DMS114 treated with DMSO at 0.1 percent for 48 hours (cell line): ENCODE measurements at regions not wholly inside any gene's neighbourhood (a gene's known extent, or its start where the extent isn't known, plus 50 kb on each side); places are given as distances from the start of the nearest gene placed in this dataset.

Source experiments
- DNase-seq: peaks from one replicate; lab custom pipeline; 2025; ENCODE audit not compliant: unreplicated experiment; lab: John Stamatoyannopoulos, UW

DNA sequence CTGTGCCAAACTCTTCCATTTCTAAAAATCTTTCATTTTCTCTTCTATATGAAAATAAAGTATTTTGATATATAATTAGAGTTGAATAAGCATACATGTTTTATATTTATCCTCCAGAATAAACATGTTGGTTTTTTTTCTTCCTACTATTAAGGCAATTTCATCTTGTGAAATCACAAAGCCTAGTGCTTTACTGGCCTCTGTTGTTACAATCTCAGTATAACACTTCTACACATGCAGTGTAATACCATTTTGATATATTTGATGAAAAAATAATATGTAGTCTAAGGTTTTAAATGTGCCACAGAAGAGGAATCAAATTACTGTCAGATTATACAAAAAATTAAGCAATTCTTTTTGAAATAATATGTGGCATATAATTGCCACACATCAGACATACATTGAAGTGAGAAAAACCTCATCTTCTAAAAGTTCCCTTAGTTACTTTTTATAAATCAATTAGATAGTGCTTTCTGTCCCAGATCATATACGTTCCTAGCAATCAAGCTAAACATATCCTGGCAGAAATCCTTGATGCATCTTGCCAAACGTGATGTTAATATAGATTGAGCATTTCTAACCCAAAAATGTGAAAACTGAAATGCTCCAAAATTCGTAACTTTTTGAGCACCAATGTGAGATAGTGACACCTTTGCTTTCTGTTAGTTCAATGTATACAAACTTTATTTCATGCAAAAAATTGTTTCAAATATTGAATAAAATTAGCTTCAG, 225.1 kb upstream of the MANEA start:
- no peak for DNase-seq

DNA sequence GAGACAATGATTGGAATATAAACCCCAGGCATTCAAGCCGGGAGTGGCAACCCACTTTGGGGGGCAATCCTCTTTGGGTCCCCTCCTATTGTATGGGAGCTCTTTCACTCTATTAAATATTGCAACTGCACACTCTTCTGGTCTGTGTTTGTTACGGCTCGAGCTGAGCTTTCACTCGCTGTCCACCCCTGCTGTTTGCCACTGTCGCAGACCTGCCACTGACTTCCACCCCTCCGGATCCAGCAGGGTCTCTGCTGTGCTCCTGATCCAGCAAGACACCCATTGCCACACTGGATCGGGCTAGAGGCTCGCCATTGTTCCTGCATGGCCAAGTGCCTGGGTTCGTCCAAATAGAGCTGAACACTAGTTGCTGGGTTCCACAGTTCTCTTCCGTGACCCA, 222.8 kb upstream of the MANEA start:
- DNase-seq = no peak

GRCh38 chr6:95357380-95358020, 219.8 kb upstream of the MANEA start:
- no peak for DNase-seq

DNA sequence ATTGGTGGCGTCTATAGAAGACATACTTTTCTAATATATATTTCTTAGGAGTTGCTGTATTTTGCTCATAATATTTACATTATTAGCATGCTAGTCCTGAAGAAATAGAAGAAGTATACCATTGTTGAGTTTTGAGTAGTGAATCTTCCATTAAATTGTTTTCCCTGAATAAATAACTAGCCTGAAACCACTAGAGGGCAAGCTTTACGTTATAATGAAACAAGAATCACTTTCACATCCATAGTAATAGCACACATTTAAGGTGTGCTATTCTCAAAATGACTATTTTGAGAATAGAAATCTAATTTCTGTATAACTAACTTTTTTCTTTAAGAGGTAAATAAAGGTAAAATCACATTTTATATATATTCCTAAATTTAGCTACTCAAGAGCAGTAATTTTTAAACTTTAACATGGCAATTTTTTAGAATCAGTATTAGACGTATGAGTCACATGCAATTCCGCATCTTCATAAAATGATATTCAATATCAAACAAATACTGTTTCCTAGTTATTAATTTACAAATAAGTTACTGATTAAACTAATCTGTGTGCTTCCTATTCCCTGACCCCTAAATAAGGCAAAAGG, 213.2 kb upstream of the MANEA start:
- DNase-seq = peak; percentile 20

DNA sequence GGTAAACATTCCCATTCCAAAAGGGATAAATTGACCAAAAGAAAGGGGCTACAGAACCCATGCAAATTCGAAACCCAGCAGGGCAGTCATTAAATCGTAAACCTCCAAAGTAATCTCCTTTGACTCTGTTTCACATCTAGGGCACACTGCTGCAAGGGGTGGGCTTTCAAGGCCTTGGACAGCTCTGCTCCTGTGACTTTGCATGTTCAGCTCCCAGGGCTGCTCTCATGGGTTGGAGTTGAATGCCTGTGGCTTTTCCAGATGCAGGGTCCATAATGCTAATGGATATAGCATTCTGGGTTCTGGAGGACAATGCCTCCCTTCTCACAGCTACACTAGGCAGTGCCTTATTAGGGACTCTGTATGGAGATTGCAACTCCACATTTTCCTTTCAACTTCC, 211.9 kb upstream of the MANEA start:
- no peak for DNase-seq

DNA sequence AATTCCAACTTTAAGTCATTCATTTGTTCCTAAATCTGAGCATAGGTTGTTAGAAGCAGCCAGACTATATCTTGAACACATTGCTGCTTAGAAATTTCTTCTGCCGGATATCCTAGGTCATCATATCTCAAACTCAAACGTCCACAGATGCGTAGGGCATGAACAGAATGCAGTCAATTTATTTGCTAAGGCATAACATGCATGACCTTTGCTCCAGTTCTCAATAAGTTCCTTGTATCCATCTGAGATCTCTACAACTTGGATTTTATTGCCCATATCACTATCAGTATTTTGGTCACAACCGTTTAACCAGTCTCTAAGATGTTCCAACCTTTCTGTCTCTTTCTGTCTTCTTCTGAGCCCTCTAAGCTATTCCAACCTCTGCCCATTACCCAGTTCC, 210.9 kb upstream of the MANEA start:
- no peak for DNase-seq

GRCh38 chr6:95383878-95384277, 193.5 kb upstream of the MANEA start:
- no peak for DNase-seq

DNA sequence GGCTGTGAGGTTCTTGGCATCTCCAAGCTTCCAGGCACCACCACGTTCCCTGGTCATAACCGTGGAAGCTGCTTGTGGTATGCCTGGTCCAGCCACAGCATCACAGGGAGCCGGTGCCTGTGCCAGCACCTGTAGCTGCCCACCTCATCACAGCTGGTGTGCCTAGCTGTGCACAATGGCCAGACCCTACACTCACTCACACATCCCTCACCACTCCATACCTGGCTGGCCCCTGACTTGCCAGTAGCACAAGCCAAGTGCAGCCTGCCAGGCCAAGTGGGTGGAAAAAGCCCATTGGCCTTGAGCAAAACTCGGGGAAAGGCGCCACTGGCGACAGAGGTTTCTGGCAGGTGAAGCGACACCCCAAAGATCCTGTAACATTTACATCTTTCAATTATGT, 192.3 kb upstream of the MANEA start:
- no peak for DNase-seq

DNA sequence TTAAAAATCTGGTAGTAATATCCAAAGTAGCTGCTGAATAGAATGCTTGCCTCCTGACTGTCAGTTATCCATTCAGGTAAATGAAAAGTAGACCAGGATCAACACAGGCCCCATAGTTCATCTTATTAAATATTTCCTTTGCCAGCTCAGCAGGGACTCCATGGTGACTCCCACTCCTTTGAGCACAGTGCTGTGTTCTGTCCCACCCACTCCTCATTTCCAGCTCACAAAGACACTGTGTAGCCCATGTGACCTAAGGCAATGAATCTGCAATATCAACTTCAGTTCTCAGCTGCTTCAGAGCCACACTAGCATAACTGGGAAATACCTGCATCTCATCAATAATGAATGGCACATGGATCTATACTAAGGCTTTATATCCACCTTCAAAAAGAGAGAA, 189.5 kb upstream of the MANEA start:
- no peak for DNase-seq

DNA sequence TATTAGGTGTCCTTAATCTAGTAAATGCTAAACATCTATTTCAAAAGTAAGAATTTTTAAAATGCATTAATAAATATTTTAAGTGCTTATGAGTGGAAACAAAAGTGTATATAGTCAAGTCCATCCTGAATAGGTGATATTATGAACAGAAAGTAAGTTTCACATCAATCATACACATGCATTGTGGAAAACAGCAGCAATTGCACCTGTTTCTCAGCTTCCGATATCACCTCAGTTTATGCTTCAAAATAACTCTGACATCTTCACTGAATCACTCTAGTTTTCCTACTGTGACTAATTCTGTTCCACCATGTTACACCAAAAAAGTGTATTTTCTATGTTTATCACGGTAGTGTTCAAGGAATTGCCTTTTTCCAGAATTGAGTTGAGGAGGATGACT, 172.6 kb upstream of the MANEA start:
- DNase-seq = no peak

DNA sequence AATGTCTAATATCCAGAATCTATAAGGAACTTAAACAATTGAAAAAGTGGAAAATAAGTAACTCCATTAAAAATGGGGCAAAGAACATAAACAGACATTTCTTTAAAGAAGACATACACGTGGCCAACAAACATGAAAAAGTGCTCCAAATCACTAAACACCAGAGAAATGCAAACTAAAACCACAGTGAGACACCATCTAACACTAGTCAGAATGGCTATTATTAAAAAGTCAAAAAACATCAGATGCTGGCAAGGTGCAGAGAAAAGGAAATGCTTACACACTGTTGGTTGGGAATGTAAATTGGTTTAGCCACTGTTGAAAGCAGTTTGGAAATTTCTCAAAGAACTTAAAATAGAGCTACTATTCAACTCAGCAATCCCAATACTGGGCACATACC, 169.2 kb upstream of the MANEA start:
- DNase-seq = no peak

- DNase-seq = no peak
These were observed 167.2 kb upstream of the MANEA start for GRCh38 chr6:95410168-95410567.

DNA sequence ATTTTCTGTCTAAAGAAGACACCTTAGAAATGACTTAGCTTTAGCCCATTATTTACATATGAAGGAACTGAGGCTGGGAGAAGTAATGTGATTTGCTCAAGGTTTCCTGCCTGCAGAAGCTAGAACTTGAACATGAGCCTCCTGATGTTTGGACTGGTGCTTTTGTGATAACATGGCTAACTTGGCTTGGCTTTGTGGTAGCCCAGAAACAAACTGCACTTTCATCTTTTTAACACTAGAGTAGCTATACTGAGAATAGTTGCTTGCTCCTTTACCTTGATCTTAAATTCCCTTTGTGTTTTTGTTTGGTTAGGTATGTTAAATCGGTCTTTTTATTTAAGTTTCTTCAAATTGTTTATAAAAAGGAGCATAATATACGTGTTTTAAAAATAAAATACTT, 163.5 kb upstream of the MANEA start:
- no peak for DNase-seq

GRCh38 chr6:95417856-95418255, 159.5 kb upstream of the MANEA start:
- no peak for DNase-seq

DNA sequence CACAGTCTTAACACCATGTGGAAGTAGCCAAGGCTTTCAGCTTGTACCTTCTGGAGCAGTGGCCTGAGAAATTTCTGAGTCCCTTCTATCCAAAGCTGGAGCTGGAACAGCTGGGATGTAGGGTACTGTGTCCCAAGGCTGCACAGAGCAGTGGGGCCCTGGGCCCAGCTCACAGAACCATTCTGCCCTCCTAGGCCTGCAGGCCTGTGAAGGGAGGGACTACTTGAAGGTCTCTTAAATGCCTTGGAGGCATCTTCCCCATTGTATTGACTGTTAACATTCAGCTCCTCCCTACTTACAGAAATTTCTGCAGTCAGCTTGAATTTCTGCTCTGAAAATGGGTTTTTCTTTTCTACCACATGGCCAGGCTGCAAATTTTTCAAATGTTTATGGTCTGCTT, 156.5 kb upstream of the MANEA start:
- no peak for DNase-seq

DNA sequence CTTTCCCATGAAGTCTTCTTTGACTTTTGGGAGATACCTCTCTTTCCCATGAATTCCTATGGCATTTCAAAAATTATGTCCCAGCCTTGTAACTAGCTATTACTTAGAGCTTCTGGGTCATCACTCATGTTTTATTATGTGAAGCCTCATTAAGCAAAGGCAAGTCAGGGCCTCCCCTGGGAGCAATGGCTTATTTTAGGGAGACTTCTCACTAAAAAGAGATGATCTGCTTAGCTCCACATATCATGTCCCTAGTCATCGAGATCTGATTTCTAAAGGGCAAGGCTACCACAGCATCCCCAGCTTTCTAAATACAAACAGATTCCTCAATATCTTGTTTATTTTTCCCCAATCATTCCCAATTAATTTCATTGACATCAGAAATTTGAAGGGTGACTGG, 154.0 kb upstream of the MANEA start:
- DNase-seq = no peak

DNA sequence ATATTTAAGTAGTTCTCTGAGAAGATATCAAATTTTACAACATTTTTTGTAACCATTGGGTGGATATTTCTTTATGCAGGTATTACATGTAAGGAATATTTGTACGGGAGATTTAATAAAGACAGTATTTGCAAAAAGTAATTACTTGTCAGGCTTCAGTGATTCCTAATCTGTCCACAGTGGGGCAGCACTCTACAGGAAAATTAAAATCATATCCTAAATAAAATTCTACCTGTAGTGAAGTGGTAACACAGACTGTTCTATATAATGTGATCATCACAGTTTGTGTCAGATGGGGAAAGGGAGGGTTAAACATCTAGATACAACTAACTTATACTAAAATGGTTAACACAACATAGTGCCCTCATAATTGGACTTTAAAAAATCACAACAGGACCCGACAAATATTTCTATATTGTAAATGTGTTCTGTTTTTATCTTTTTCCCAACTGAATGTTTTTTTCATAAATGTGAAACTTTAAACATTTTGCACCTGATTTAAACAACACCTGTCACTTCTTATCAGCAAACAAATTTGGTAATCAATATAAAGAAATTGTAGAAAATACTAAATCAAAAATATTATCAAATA, 145.6 kb upstream of the MANEA start:
- DNase-seq = peak; percentile 25

GRCh38 chr6:95439741-95440140, 137.6 kb upstream of the MANEA start:
- no peak for DNase-seq

GRCh38 chr6:95448208-95448607, 129.1 kb upstream of the MANEA start:
- DNase-seq = no peak

DNA sequence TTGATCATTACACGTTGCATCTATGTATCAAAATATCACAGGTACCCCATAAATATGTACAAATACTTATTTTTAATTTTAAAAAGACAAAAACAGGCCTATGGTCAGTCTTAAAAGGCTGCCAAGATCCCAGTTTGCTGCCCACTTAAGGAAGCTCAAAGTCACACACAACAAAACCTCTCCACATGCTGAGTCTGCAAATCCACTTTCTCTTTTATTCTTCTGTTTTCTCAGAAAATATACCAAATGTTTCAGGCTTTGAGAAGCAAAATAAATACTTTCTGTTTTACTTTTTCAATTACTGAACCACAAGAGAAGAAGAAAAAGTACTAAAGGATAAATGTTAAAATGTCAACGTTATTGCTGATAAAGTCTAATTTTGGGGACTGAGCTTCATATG, 107.8 kb upstream of the MANEA start:
- DNase-seq = no peak

GRCh38 chr6:95478941-95479340, 98.4 kb upstream of the MANEA start:
- no peak for DNase-seq

GRCh38 chr6:95487817-95488216, 89.5 kb upstream of the MANEA start:
- no peak for DNase-seq
